IMR-90 (cell line): ENCODE measurements at regions not wholly inside any gene's neighbourhood (a gene's known extent, or its start where the extent isn't known, plus 50 kb on each side); places are given as distances from the start of the nearest gene placed in this dataset.

ENCODE experiments used
- ATAC-seq: fragments of 200-7000 bp; cut with Tn5 transposase; 2 replicates; pipeline ENCODE4 v1.9.1; 2020; ENCODE audit warnings: low read depth, mild to moderate bottlenecking, moderate library complexity
- BruUV-seq: library from RNA; stranded (reverse); fragments of 400-500 nt; replicated peaks from 2 replicates; lab custom pipeline; 2021; lab: Mats Ljungman, UMichigan
- CTCF ChIA-PET: fragments of 300-600 bp; formaldehyde crosslinking; extraction: SDS; loops from one replicate; lab custom pipeline; 2021; ENCODE audit warnings: antibody characterized with exemption; lab: Yijun Ruan, JAX
- POLR2A ChIA-PET: fragments of 300-600 bp; sonication (Branson Sonifier 250); formaldehyde crosslinking; loops from one replicate; lab custom pipeline; 2022; ENCODE audit warnings: antibody characterized with exemption; ENCODE audit not compliant: unreplicated experiment; lab: Charles Lee
- DNase-seq: peaks from one replicate; pipeline ENCODE4 v3.0.0; 2013
- H2AFZ ChIP-seq: replicated peaks from 2 replicates; pipeline ENCODE3; 2013; ENCODE audit warnings: low read length, mild to moderate bottlenecking; ENCODE audit not compliant: poor library complexity
- H2AK5ac ChIP-seq: 2 replicates; pipeline ENCODE4 v1.6.1; 2013; ENCODE audit warnings: low read depth, low read length, inconsistent platforms
- H2AK9ac ChIP-seq: replicated peaks from 2 replicates; pipeline ENCODE3; 2013; ENCODE audit warnings: mild to moderate bottlenecking, low read depth, low read length, moderate library complexity; ENCODE audit not compliant: poor library complexity
- H2BK120ac ChIP-seq: 2 replicates; pipeline ENCODE4 v1.6.1; 2013; ENCODE audit warnings: low read depth, low read length, inconsistent platforms
- H2BK15ac ChIP-seq: 3 replicates; pipeline ENCODE4 v1.6.1; 2013; ENCODE audit warnings: low read depth, low read length, inconsistent platforms
- H2BK20ac ChIP-seq: 2 replicates; pipeline ENCODE4 v1.6.1; 2013; ENCODE audit warnings: low read depth, mild to moderate bottlenecking, inconsistent platforms, low read length, moderate library complexity
- H2BK5ac ChIP-seq: 2 replicates; pipeline ENCODE4 v1.6.1; 2013; ENCODE audit warnings: mild to moderate bottlenecking, low read depth, low read length, inconsistent platforms; ENCODE audit not compliant: poor library complexity, severe bottlenecking
- H3K14ac ChIP-seq: replicated peaks from 2 replicates; pipeline ENCODE4 v1.6.1; 2013; ENCODE audit warnings: low read depth, low read length, inconsistent platforms
- H3K18ac ChIP-seq: 2 replicates; pipeline ENCODE4 v1.6.1; 2013; ENCODE audit warnings: low read depth, low read length, control low read depth
- H3K23ac ChIP-seq: 2 replicates; pipeline ENCODE4 v1.6.1; 2013; ENCODE audit warnings: low read depth, low read length, inconsistent platforms
- H3K27ac ChIP-seq: 2 replicates; pipeline ENCODE4 v1.5.1; 2013; ENCODE audit warnings: mild to moderate bottlenecking, control low read depth, low read length; ENCODE audit not compliant: insufficient read depth
- H3K27me3 ChIP-seq: 2 replicates; pipeline ENCODE4 v1.6.1; 2013; ENCODE audit warnings: low read length; ENCODE audit not compliant: control insufficient read depth, insufficient read depth
- H3K36me3 ChIP-seq: 2 replicates; pipeline ENCODE4 v1.6.1; 2013; ENCODE audit warnings: low read length, mixed read lengths; ENCODE audit not compliant: control insufficient read depth, insufficient read depth
- H3K4ac ChIP-seq: 2 replicates; pipeline ENCODE4 v1.6.1; 2013; ENCODE audit warnings: low read depth, low read length, inconsistent platforms
- H3K4me1 ChIP-seq: 2 replicates; pipeline ENCODE4 v1.6.1; 2013; ENCODE audit warnings: low read length, mixed read lengths; ENCODE audit not compliant: control insufficient read depth, insufficient read depth
- H3K4me2 ChIP-seq: 2 replicates; pipeline ENCODE4 v1.6.1; 2013; ENCODE audit warnings: low read depth, mild to moderate bottlenecking, control low read depth, low read length, moderate library complexity
- H3K4me3 ChIP-seq: 2 replicates; pipeline ENCODE4 v1.5.1; 2013; ENCODE audit warnings: low read depth, mild to moderate bottlenecking, control low read depth, low read length, moderate library complexity; ENCODE audit not compliant: insufficient read depth
- H3K56ac ChIP-seq: 2 replicates; pipeline ENCODE4 v1.6.1; 2013; ENCODE audit warnings: low read length, inconsistent platforms; ENCODE audit not compliant: insufficient read depth; ENCODE audit errors: extremely low read depth
- H3K79me1 ChIP-seq, 2 experiments: 2 replicates each; pipeline ENCODE4 v1.6.1; 2013; ENCODE audit warnings: low read length in 2 of 2, inconsistent platforms in 1 of 2, low read depth in 1 of 2
- H3K9ac ChIP-seq: 2 replicates; pipeline ENCODE4 v1.6.1; 2013; ENCODE audit warnings: low read depth, low read length, control low read depth
- H3K9me1 ChIP-seq: 2 replicates; pipeline ENCODE4 v1.6.1; 2013; ENCODE audit warnings: low read length, inconsistent platforms; ENCODE audit not compliant: insufficient read depth
- H3K9me3 ChIP-seq: 2 replicates; pipeline ENCODE4 v1.6.1; 2013; ENCODE audit warnings: low read length; ENCODE audit not compliant: control insufficient read depth, insufficient read depth
- H4K20me1 ChIP-seq: 2 replicates; pipeline ENCODE4 v1.6.1; 2013; ENCODE audit warnings: low read length, inconsistent platforms; ENCODE audit not compliant: insufficient read depth
- H4K5ac ChIP-seq: 2 replicates; pipeline ENCODE4 v1.6.1; 2013; ENCODE audit warnings: mild to moderate bottlenecking, low read depth, low read length, control low read depth
- H4K8ac ChIP-seq, 2 experiments: 2 replicates each; pipeline ENCODE4 v1.6.1; 2013; ENCODE audit warnings: low read depth in 2 of 2, low read length in 2 of 2, control low read depth in 1 of 2, inconsistent platforms in 1 of 2
- H4K91ac ChIP-seq: 2 replicates; pipeline ENCODE4 v1.6.1; 2013; ENCODE audit warnings: low read depth, low read length, inconsistent platforms; ENCODE audit not compliant: insufficient read depth
- CEBPB ChIP-seq: IDR thresholded peaks from 2 replicates; pipeline ENCODE4 v1.6.1; 2012; ENCODE audit warnings: low read depth, low read length, improper control_type of control experiment
- CHD1 ChIP-seq: IDR thresholded peaks from 2 replicates; pipeline ENCODE4 v1.6.1; 2012; ENCODE audit warnings: low read depth, low read length, improper control_type of control experiment
- MAZ ChIP-seq: IDR thresholded peaks from 2 replicates; pipeline ENCODE4 v1.6.1; 2012; ENCODE audit warnings: low read depth, mild to moderate bottlenecking, low read length, improper control_type of control experiment, moderate library complexity, borderline replicate concordance
- NFE2L2 ChIP-seq: fragments of 150-350 bp; IDR thresholded peaks from 2 replicates; pipeline ENCODE4 v1.6.1; 2016; ENCODE audit warnings: low read depth, mild to moderate bottlenecking, low read length
- WGBS, 2 experiments: methylation state at CpG; one replicate each; pipeline versions ENCODE4 v1.1.5 to v1.1.7; 2013; ENCODE audit warnings: missing lambda C conversion rate in 2 of 2; ENCODE audit not compliant: insufficient read length in 1 of 2; ENCODE audit errors: extremely low coverage in 2 of 2; 5-methylcytosine and 5-hydroxymethylcytosine counted together
- dilution Hi-C: fragments of 300-500 bp; cut with HindIII; formaldehyde crosslinking; loops from one replicate; pipeline ENCODE4 v1.14.3; 2018; ENCODE audit warnings: low sequenced_read_pairs; ENCODE audit not compliant: unreplicated experiment
- in situ Hi-C: fragments of 300-500 bp; cut with MboI; formaldehyde crosslinking; loops from 3 replicates; pipeline ENCODE4 v1.14.3; 2019; ENCODE audit warnings: low sequenced_read_pairs, inconsistent platforms, mixed read lengths
- intact Hi-C: fragments of 100-400 bp; cut with micrococcal nuclease; formaldehyde crosslinking; loops from 2 replicates; pipeline ENCODE4 v1.10.0; 2022

GRCh38 chr15:81524496-81524895 is 150.5 kb upstream of the TMC3 start:
- TF ChIP-seq CEBPB (no peak), NFE2L2 (no peak), MAZ (no peak), CHD1 (no peak)
- Histone ChIP-seq H3K27me3 (no peaks in the 10 kb centered on the region; the same call in 1 of the 2 replicates), H4K91ac (no peak overlapping the region), H2AK9ac (no peak overlapping the region), H3K36me3 (no peaks in the 10 kb centered on the region), H2AFZ (no peak overlapping the region), H3K14ac (no peak overlapping the region), H3K9me1 (no peaks in the 10 kb centered on the region), H3K23ac (no peak overlapping the region), H4K8ac (no peak overlapping the region), H4K20me1 (no peaks in the 10 kb centered on the region), H3K9me3 (no peaks in the 10 kb centered on the region), H3K9ac (no peak overlapping the region), H2BK20ac (no peak overlapping the region), H2BK15ac (no peak overlapping the region), H2BK5ac (no peak overlapping the region), H3K4me1 (no peaks in the 10 kb centered on the region), H3K18ac (no peak overlapping the region), H3K4me2 (no peak overlapping the region), H3K27ac (no peak overlapping the region), H3K56ac (no peak overlapping the region), H3K4ac (no peak overlapping the region), H2AK5ac (no peak overlapping the region), H2BK120ac (no peak overlapping the region), H3K79me1 (no peaks in the 10 kb centered on the region), H4K5ac (no peak overlapping the region), H3K4me3 (no peak overlapping the region)
- ChIA-PET POLR2A (no interaction called here), CTCF (no interaction called here)
- in situ Hi-C loops (no loop called here), dilution Hi-C loops (no loop called here), intact Hi-C loops (no loop called here)
- no TSS peak for BruUV-seq
- ATAC-seq, result no peak
- DNase-seq, result no peak
- no CpG with 5 or more reads among the region's 1 CpG for WGBS, 2 experiments
